ENCODE measurements at regions not wholly inside any gene's neighbourhood (a gene's known extent, or its start where the extent isn't known, plus 50 kb on each side); places are given as distances from the start of the nearest gene placed in this dataset.

- no peak for TF ChIP-seq CTCF (IDR thresholded peaks at IDR 0.05 in 8 of 11, conservative IDR thresholded peaks at IDR 0.05 in 3 of 11)
- no peak for TF ChIP-seq POLR2A (IDR thresholded peaks at IDR 0.05)
These were observed 360.3 kb upstream of the MYT1L start for GRCh38 chr2:2691419-2691818.

Measured in spleen (tissue), 7 donors.